ENCODE measurements at regions not wholly inside any gene's neighbourhood (a gene's known extent, or its start where the extent isn't known, plus 50 kb on each side); places are given as distances from the start of the nearest gene placed in this dataset.

GRCh38 chr10:130429809-130430208 is 293.6 kb downstream of the GLRX3 start:
- WGBS, 4 donors = 73 to 91% (median 77%) methylated on average over 3 to 4 of the region's 4 CpGs
- H3K36me3 ChIP-seq = no peaks in the 10 kb centered on the region
- no peaks in the 10 kb centered on the region for H3K9me3 ChIP-seq
- no peak for TF ChIP-seq POLR2A (IDR thresholded peaks at IDR 0.05)
- no peak for TF ChIP-seq CTCF (IDR thresholded peaks at IDR 0.05)
- no peaks in the 10 kb centered on the region for H3K4me1 ChIP-seq
- no peak overlapping the region for H3K27ac ChIP-seq
- H3K4me3 ChIP-seq = no peak overlapping the region
- intact Hi-C loops (cut with DNase I) = no loop called here
- no peak for DNase-seq
- H3K27me3 ChIP-seq = no peaks in the 10 kb centered on the region
- no peak for ATAC-seq

GRCh38 chr10:130430291-130430690 is 294.1 kb downstream of the GLRX3 start:
- Histone ChIP-seq H3K4me3 (no peak overlapping the region), H3K4me1 (no peaks in the 10 kb centered on the region), H3K9me3 (no peaks in the 10 kb centered on the region), H3K36me3 (no peaks in the 10 kb centered on the region), H3K27me3 (no peaks in the 10 kb centered on the region), H3K27ac (no peak overlapping the region)
- ATAC-seq (no peak), DNase-seq (no peak)
- 66 to 83% (median 74%) methylated on average over 4 of the region's 4 CpGs for WGBS, 4 donors
- intact Hi-C loops (cut with DNase I) = no loop called here
- TF ChIP-seq POLR2A (IDR thresholded peaks at IDR 0.05) (no peak), CTCF (IDR thresholded peaks at IDR 0.05) (no peak)

- 84 to 89% (median 86%) methylated on average over 15 of the region's 15 CpGs for WGBS, 4 donors
- Histone ChIP-seq H3K27me3 (no peaks in the 10 kb centered on the region), H3K4me1 (no peaks in the 10 kb centered on the region), H3K4me3 (no peak overlapping the region), H3K27ac (no peak overlapping the region), H3K36me3 (no peaks in the 10 kb centered on the region), H3K9me3 (no peaks in the 10 kb centered on the region)
- ATAC-seq = no peak
- TF ChIP-seq CTCF (IDR thresholded peaks at IDR 0.05) (no peak), POLR2A (IDR thresholded peaks at IDR 0.05) (no peak)
- no peak for DNase-seq
- intact Hi-C loops (cut with DNase I) = no loop called here
Measured at GRCh38 chr10:130430852-130431704, 294.9 kb downstream of the GLRX3 start.

GRCh38 chr10:130432271-130432670 is 296.1 kb downstream of the GLRX3 start:
- Histone ChIP-seq H3K4me1 (no peaks in the 10 kb centered on the region), H3K4me3 (no peak overlapping the region), H3K27me3 (peaks cover 0 to 5% (median 0%) of the 10 kb centered on the region in 9 donors), H3K27ac (no peak overlapping the region), H3K36me3 (no peaks in the 10 kb centered on the region), H3K9me3 (no peaks in the 10 kb centered on the region)
- DNase-seq (no peak), ATAC-seq (no peak)
- WGBS, 4 donors = 73 to 82% (median 78%) methylated on average over 7 of the region's 7 CpGs
- intact Hi-C loops (cut with DNase I) = no loop called here
- TF ChIP-seq POLR2A (IDR thresholded peaks at IDR 0.05) (no peak), CTCF (IDR thresholded peaks at IDR 0.05) (no peak)
